Sigmoid colon (tissue), 4 donors: ENCODE measurements at regions not wholly inside any gene's neighbourhood (a gene's known extent, or its start where the extent isn't known, plus 50 kb on each side); places are given as distances from the start of the nearest gene placed in this dataset.

ENCODE experiments used
- CTCF ChIP-seq, 4 experiments: fragments of 450-650 bp in 3 of 4; fragments of 200-600 bp in 1 of 4; IDR thresholded peaks; one replicate each; pipeline ENCODE4 v1.5.1; 2016 to 2019; ENCODE audit warnings: antibody characterized with exemption in 4 of 4, mild to moderate bottlenecking in 3 of 4, moderate library complexity in 2 of 4
- POLR2AphosphoS5 ChIP-seq, 4 donors: sonication (generic); formaldehyde crosslinking; IDR thresholded peaks; one replicate each; pipeline ENCODE4 v1.6.1; 2017; ENCODE audit warnings: antibody characterized with exemption in 4 of 4

GRCh38 chr2:65605058-65605742, 172.8 kb upstream of the SPRED2 start:
- no peak for TF ChIP-seq CTCF (IDR thresholded peaks at IDR 0.05)
- TF ChIP-seq POLR2AphosphoS5 (IDR thresholded peaks at IDR 0.05) = no peak
